K562 (cell line): ENCODE measurements at regions not wholly inside any gene's neighbourhood (a gene's known extent, or its start where the extent isn't known, plus 50 kb on each side); places are given as distances from the start of the nearest gene placed in this dataset.

Source experiments
- ATAC-seq: fragments of 200-7000 bp; cut with Tn5 transposase; 3 replicates; pipeline ENCODE4 v1.9.1; 2020; ENCODE audit warnings: moderate library complexity
- BruUV-seq: library from RNA; stranded (reverse); fragments of 400-500 nt; replicated peaks from 2 replicates; lab custom pipeline; 2021; lab: Mats Ljungman, UMichigan
- CTCF ChIA-PET: fragments of 300-600 bp; formaldehyde crosslinking; extraction: SDS; loops from one replicate; lab custom pipeline; 2021; ENCODE audit warnings: low intra/inter-chr PET ratio; lab: Yijun Ruan, JAX
- POLR2A ChIA-PET: fragments of 300-600, 350-650 bp; sonication (Branson Sonifier 250); formaldehyde crosslinking; extraction: SDS; loops from one replicate; lab custom pipeline; 2021; ENCODE audit warnings: antibody characterized with exemption, inconsistent platforms; lab: Yijun Ruan, JAX
- DNase-seq, 4 experiments: peaks; one replicate each; pipeline versions ENCODE4 v3.0.0 to v3.0.0-alpha.2; 2011 to 2018; ENCODE audit warnings: low spot score in 3 of 4, mixed read lengths in 3 of 4; ENCODE audit errors: extremely low read depth in 1 of 4
- FAIRE-seq: peaks from 2 replicates; lab custom pipeline; 2011; peaks lifted over from hg19 to GRCh38; lab: Jason Lieb, UNC
- H2AFZ ChIP-seq: 2 replicates; pipeline ENCODE4 v1.6.0; 2011; ENCODE audit warnings: low read depth, low read length, control low read depth, inconsistent platforms
- H3K27ac ChIP-seq: fragments of 200-600 bp; 3 replicates; pipeline ENCODE4 v1.8.0; 2011; ENCODE audit warnings: low read depth, mild to moderate bottlenecking, control low read depth, inconsistent platforms, low read length, moderate library complexity, mixed read lengths; ENCODE audit errors: extremely low read depth
- H3K27me3 ChIP-seq, 2 experiments: fragments of 300-600 bp in 1 of 2; 2 replicates in 1 of 2; 3 replicates in 1 of 2; pipeline versions ENCODE4 v1.6.0 to v1.8.0; 2011; ENCODE audit warnings: inconsistent platforms in 2 of 2, low read length in 2 of 2, mild to moderate bottlenecking in 1 of 2, mixed read lengths in 1 of 2, moderate library complexity in 1 of 2; ENCODE audit not compliant: control insufficient read depth in 2 of 2, insufficient read depth in 2 of 2
- H3K36me3 ChIP-seq: fragments of 300-600 bp; 3 replicates; pipeline ENCODE4 v1.8.0; 2011; ENCODE audit warnings: mild to moderate bottlenecking, low read length, inconsistent platforms; ENCODE audit not compliant: control insufficient read depth, insufficient read depth
- H3K4me1 ChIP-seq, 2 experiments: fragments of 200-600 bp in 1 of 2; replicated peaks in 1 of 2; 2 replicates in 1 of 2; 3 replicates in 1 of 2; pipeline versions ENCODE4 v1.5.1 to v1.8.0; 2011; ENCODE audit warnings: inconsistent platforms in 2 of 2, low read length in 2 of 2, mild to moderate bottlenecking in 1 of 2, mixed read lengths in 1 of 2, moderate library complexity in 1 of 2; ENCODE audit not compliant: control insufficient read depth in 2 of 2, insufficient read depth in 2 of 2
- H3K4me2 ChIP-seq: 2 replicates; pipeline ENCODE4 v1.6.1; 2011; ENCODE audit warnings: low read length, control low read depth, inconsistent platforms, mixed read lengths; ENCODE audit not compliant: insufficient read depth
- H3K4me3 ChIP-seq: fragments of 200-600 bp; sonication (generic), shearing (Covaris generic); 2 replicates; pipeline ENCODE4 v1.5.1; 2016; ENCODE audit warnings: control low read depth, inconsistent platforms
- H3K79me2 ChIP-seq: fragments of 200-600 bp; 3 replicates; pipeline ENCODE4 v1.8.0; 2011; ENCODE audit warnings: low read length, inconsistent platforms; ENCODE audit not compliant: control insufficient read depth, insufficient read depth
- H3K9ac ChIP-seq, 2 experiments: 2 replicates each; pipeline versions ENCODE4 v1.6.0 to v1.6.1; 2011; ENCODE audit warnings: low read depth in 2 of 2, low read length in 2 of 2, control low read depth in 1 of 2, inconsistent platforms in 1 of 2, mild to moderate bottlenecking in 1 of 2, mixed read lengths in 1 of 2; ENCODE audit not compliant: insufficient read depth in 1 of 2
- H3K9me1 ChIP-seq: one replicate; pipeline ENCODE4 v1.6.0; 2011; ENCODE audit warnings: inconsistent platforms, mild to moderate bottlenecking, low read length, moderate library complexity; ENCODE audit not compliant: control insufficient read depth, insufficient read depth
- H3K9me3 ChIP-seq: replicated peaks from 2 replicates; pipeline ENCODE4 v1.5.1; 2011; ENCODE audit warnings: low read depth, low read length, inconsistent platforms; ENCODE audit not compliant: control insufficient read depth, insufficient read depth
- H4K20me1 ChIP-seq: replicated peaks from 2 replicates; pipeline ENCODE4 v1.6.1; 2011; ENCODE audit warnings: low read length, inconsistent platforms, mixed read lengths; ENCODE audit not compliant: control insufficient read depth, insufficient read depth
- AFF4 ChIP-seq: sonication (generic); formaldehyde crosslinking; IDR thresholded peaks from 2 replicates; pipeline ENCODE4 v1.8.0; 2023; ENCODE audit warnings: mild to moderate bottlenecking, missing genetic modification reagents
- ATF2 ChIP-seq: sonication (generic); formaldehyde crosslinking; IDR thresholded peaks from 2 replicates; pipeline ENCODE4 v1.8.1; 2022; ENCODE audit warnings: missing genetic modification reagents
- CBX1 ChIP-seq: sonication (generic); IDR thresholded peaks from 2 replicates; pipeline ENCODE4 v1.6.1; 2016; ENCODE audit warnings: antibody characterized with exemption, low read depth, mild to moderate bottlenecking
- EZH2 ChIP-seq: IDR thresholded peaks from 2 replicates; pipeline ENCODE4 v1.6.1; 2012; ENCODE audit warnings: low read depth, mild to moderate bottlenecking, inconsistent platforms, low read length, borderline replicate concordance
- NR2F6 ChIP-seq: fragments of 450-650 bp; formaldehyde crosslinking; IDR thresholded peaks from 2 replicates; pipeline ENCODE4 v1.4.0; 2020; ENCODE audit warnings: mild to moderate bottlenecking
- POLR2H ChIP-seq: IDR thresholded peaks from 2 replicates; pipeline ENCODE4 v1.6.1; 2016; ENCODE audit warnings: missing genetic modification characterization, low read depth, mild to moderate bottlenecking, control low read depth, missing compliant biosample characterization, moderate library complexity
- SIRT6 ChIP-seq: IDR thresholded peaks from one replicate; pipeline ENCODE4 v1.6.1; 2012; ENCODE audit warnings: low read depth, mild to moderate bottlenecking, control low read depth, inconsistent platforms, low read length, moderate library complexity
- SMAD4 ChIP-seq: fragments of 250-450 bp; sonication (Bioruptor Pico); conservative IDR thresholded peaks from 2 replicates; pipeline ENCODE4 v1.8.0; 2021; ENCODE audit warnings: inconsistent platforms, mild to moderate bottlenecking, moderate library complexity
- TSC22D4 ChIP-seq: fragments of 450-650 bp; IDR thresholded peaks from 2 replicates; pipeline ENCODE4 v1.6.1; 2016; ENCODE audit warnings: missing genetic modification characterization, missing biosample characterization, control low read depth
- ZNF586 ChIP-seq: fragments of 450-650 bp; formaldehyde crosslinking; conservative IDR thresholded peaks from 2 replicates; pipeline ENCODE4 v1.4.0; 2020; ENCODE audit warnings: mild to moderate bottlenecking, moderate library complexity
- in situ Hi-C: fragments of 300-500 bp; cut with MboI; formaldehyde crosslinking; loops from 4 replicates; pipeline ENCODE4 v1.15.0; 2018; ENCODE audit warnings: inconsistent platforms, mixed read lengths
- intact Hi-C: fragments of 100-400 bp; cut with micrococcal nuclease; formaldehyde crosslinking; loops from 2 replicates; pipeline ENCODE4 v1.14.2; 2022
- TF ChIP-seq, protein P1 (sequence below): fragments of 250-450 bp; sonication (Bioruptor Pico); IDR thresholded peaks from 2 replicates; pipeline ENCODE4 v1.6.1; 2021; ENCODE audit warnings: mild to moderate bottlenecking
- TF ChIP-seq, protein P2 (sequence below): fragments of 450-650 bp; formaldehyde crosslinking; IDR thresholded peaks from 2 replicates; pipeline ENCODE4 v1.4.0; 2020; ENCODE audit warnings: mild to moderate bottlenecking, moderate library complexity

DNA sequence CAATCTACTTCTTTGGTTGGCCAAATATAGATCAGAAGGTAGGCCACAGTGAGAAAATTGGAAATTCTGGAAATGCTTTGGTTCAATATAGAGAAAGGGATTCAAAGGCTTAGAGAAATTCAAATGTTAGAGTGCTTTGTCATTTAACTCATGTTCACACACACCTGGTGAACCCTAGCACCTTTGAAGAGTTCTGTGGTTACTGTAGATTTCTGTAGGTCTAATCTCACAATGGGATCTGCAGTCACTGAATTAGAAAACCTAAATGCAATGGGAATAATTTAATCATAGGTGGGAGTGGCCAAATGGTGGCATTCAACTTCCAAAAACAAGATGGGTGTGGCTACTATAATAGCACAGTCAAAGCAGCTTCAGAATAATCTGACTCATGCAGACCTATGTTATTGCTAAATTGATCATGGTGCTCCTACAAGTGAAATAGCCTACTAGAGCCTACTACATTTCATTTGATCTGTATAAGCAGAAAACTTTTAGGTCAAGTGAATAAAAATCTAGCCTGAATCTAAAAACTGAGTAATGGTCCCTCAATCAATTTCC, 1152.9 kb downstream of the PCDH9 start:
- CTCF ChIA-PET: no interaction called here
- H4K20me1 ChIP-seq: no peaks in the 10 kb centered on the region
- H3K36me3 ChIP-seq: no peaks in the 10 kb centered on the region
- intact Hi-C loops (no loop called here), in situ Hi-C loops (no loop called here)
- peaks cover 0 to 2% of the 10 kb centered on the region in 2 experiments; a peak in 2 of 5 replicates for H3K4me1 ChIP-seq
- TF ChIP-seq CBX1 (no peak), POLR2H (no peak), ZNF586 (CRISPR knock-in tag) (no peak), NR2F6 (CRISPR knock-in tag) (no peak), EZH2 (no peak), AFF4 (CRISPR knock-in tag) (no peak), TSC22D4 (tag) (no peak), SIRT6 (no peak), ATF2 (CRISPR knock-in tag) (no peak), SMAD4 (no peak)
- TF ChIP-seq, protein P1, sequence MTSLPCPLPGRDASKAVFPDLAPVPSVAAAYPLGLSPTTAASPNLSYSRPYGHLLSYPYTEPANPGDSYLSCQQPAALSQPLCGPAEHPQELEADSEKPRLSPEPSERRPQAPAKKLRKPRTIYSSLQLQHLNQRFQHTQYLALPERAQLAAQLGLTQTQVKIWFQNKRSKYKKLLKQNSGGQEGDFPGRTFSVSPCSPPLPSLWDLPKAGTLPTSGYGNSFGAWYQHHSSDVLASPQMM: no peak
- TF ChIP-seq, protein P2, sequence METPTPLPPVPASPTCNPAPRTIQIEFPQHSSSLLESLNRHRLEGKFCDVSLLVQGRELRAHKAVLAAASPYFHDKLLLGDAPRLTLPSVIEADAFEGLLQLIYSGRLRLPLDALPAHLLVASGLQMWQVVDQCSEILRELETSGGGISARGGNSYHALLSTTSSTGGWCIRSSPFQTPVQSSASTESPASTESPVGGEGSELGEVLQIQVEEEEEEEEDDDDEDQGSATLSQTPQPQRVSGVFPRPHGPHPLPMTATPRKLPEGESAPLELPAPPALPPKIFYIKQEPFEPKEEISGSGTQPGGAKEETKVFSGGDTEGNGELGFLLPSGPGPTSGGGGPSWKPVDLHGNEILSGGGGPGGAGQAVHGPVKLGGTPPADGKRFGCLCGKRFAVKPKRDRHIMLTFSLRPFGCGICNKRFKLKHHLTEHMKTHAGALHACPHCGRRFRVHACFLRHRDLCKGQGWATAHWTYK (CRISPR knock-in tag): no peak
- BruUV-seq: no TSS peak
- H3K79me2 ChIP-seq: no peaks in the 10 kb centered on the region
- DNase-seq: peak in 1 of 4 experiments; percentile 12
- POLR2A ChIA-PET: no interaction called here
- peak; percentile 47; the same call in 1 of the 3 replicates for ATAC-seq
- no peaks in the 10 kb centered on the region for H3K9me3 ChIP-seq
- no peak overlapping the region for H3K9ac ChIP-seq
- FAIRE-seq: no peak
- H3K27ac ChIP-seq: no peak overlapping the region
- H3K27me3 ChIP-seq: no peaks in the 10 kb centered on the region
- no peak overlapping the region for H3K4me2 ChIP-seq
- H3K4me3 ChIP-seq: no peak overlapping the region
- no peak overlapping the region for H2AFZ ChIP-seq
- no peaks in the 10 kb centered on the region for H3K9me1 ChIP-seq
